ENCODE measurements at regions not wholly inside any gene's neighbourhood (a gene's known extent, or its start where the extent isn't known, plus 50 kb on each side); places are given as distances from the start of the nearest gene placed in this dataset.

- TF ChIP-seq CTCF (conservative IDR thresholded peaks at IDR 0.05) (no peak), ZFX (IDR thresholded peaks at IDR 0.05) (no peak)
Measured at GRCh38 chr5:39531306-39531705, 106.5 kb upstream of the DAB2 start.
